GM12891 (cell line): ENCODE measurements at regions not wholly inside any gene's neighbourhood (a gene's known extent, or its start where the extent isn't known, plus 50 kb on each side); places are given as distances from the start of the nearest gene placed in this dataset.

Experiments
- PAX5 ChIP-seq: IDR thresholded peaks from 2 replicates; pipeline ENCODE4 v1.6.1; 2011; ENCODE audit warnings: low read length, moderate library complexity, mild to moderate bottlenecking; ENCODE audit not compliant: insufficient read depth, severe bottlenecking
- POLR2A ChIP-seq: IDR thresholded peaks from 2 replicates; pipeline ENCODE4 v1.6.1; 2011; ENCODE audit warnings: low read depth, low read length, control low read depth
- POLR2AphosphoS5 ChIP-seq: IDR thresholded peaks from 2 replicates; pipeline ENCODE4 v1.6.1; 2011; ENCODE audit warnings: low read depth, low read length, control low read depth
- POU2F2 ChIP-seq: IDR thresholded peaks from 2 replicates; pipeline ENCODE4 v1.6.1; 2011; ENCODE audit warnings: low read depth, mild to moderate bottlenecking, control low read depth, low read length, moderate library complexity
- TAF1 ChIP-seq: IDR thresholded peaks from 2 replicates; pipeline ENCODE4 v1.6.1; 2011; ENCODE audit warnings: low read depth, low read length, control low read depth

DNA sequence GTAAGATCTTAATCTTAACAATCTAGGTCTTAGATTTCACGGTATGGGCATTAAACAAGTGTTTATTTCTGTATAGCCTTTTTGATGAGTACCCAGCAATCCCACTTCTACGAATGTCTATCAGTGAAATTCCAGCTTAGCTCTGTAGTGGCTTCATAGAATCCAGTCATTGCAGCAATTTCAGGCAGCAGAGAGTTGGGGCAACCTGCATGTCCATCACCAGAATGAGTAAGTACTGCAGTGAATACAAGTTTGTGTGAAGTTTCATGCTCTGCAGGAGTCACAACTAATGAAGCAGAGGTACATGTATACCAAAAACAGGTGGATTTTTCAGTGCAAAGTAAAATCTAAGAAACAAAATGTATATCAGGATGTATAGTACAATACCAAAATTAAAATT lies 151.7 kb downstream of the OR2B2 start:
- TF ChIP-seq TAF1 (no peak), POLR2A (no peak), PAX5 (no peak), POU2F2 (no peak), POLR2AphosphoS5 (no peak)
